HEK293 (cell line): ENCODE measurements at regions not wholly inside any gene's neighbourhood (a gene's known extent, or its start where the extent isn't known, plus 50 kb on each side); places are given as distances from the start of the nearest gene placed in this dataset.

ENCODE experiments used
- BCL11A ChIP-seq: fragments of 450-650 bp; formaldehyde crosslinking; IDR thresholded peaks from 2 replicates; pipeline ENCODE4 v1.5.1; 2016; ENCODE audit warnings: low read depth, missing biosample characterization, missing genetic modification characterization
- CTCF ChIP-seq: fragments of 450-650 bp; formaldehyde crosslinking; IDR thresholded peaks from 2 replicates; pipeline ENCODE4 v1.5.1; 2016; ENCODE audit warnings: missing biosample characterization, missing genetic modification characterization
- KLF17 ChIP-seq: fragments of 450-650 bp; formaldehyde crosslinking; IDR thresholded peaks from 2 replicates; pipeline ENCODE4 v1.5.1; 2016; ENCODE audit warnings: missing biosample characterization, missing genetic modification characterization
- PATZ1 ChIP-seq: fragments of 450-650 bp; formaldehyde crosslinking; IDR thresholded peaks from 2 replicates; pipeline ENCODE4 v1.5.1; 2016; ENCODE audit warnings: missing biosample characterization, missing genetic modification characterization
- ZBTB26 ChIP-seq: fragments of 450-650 bp; formaldehyde crosslinking; optimal IDR thresholded peaks from 2 replicates; pipeline ENCODE3; 2016; ENCODE audit warnings: missing biosample characterization, mild to moderate bottlenecking, missing genetic modification characterization
- ZBTB7A ChIP-seq: fragments of 450-650 bp; formaldehyde crosslinking; IDR thresholded peaks from 2 replicates; pipeline ENCODE4 v1.5.1; 2016; ENCODE audit warnings: low read depth, missing biosample characterization, missing genetic modification characterization
- ZNF146 ChIP-seq: fragments of 450-650 bp; formaldehyde crosslinking; IDR thresholded peaks from 2 replicates; pipeline ENCODE4 v1.5.1; 2016; ENCODE audit warnings: missing biosample characterization, missing genetic modification characterization
- ZNF157 ChIP-seq: fragments of 450-650 bp; formaldehyde crosslinking; IDR thresholded peaks from 2 replicates; pipeline ENCODE4 v1.5.1; 2016; ENCODE audit warnings: missing biosample characterization, missing genetic modification characterization
- ZNF2 ChIP-seq: fragments of 450-650 bp; formaldehyde crosslinking; IDR thresholded peaks from 2 replicates; pipeline ENCODE4 v1.5.1; 2016; ENCODE audit warnings: missing biosample characterization, missing genetic modification characterization
- ZNF292 ChIP-seq: fragments of 450-650 bp; formaldehyde crosslinking; IDR thresholded peaks from 2 replicates; pipeline ENCODE4 v1.5.1; 2016; ENCODE audit warnings: low read depth, missing biosample characterization, missing genetic modification characterization, borderline replicate concordance
- ZNF521 ChIP-seq: fragments of 450-650 bp; formaldehyde crosslinking; IDR thresholded peaks from 2 replicates; pipeline ENCODE4 v1.5.1; 2017; ENCODE audit warnings: missing biosample characterization, mild to moderate bottlenecking, missing genetic modification characterization
- ZNF76 ChIP-seq: fragments of 450-650 bp; formaldehyde crosslinking; IDR thresholded peaks from 2 replicates; pipeline ENCODE4; 2016; ENCODE audit warnings: low read depth, missing biosample characterization, missing genetic modification characterization, borderline replicate concordance
- ZNF830 ChIP-seq: fragments of 450-650 bp; IDR thresholded peaks from 2 replicates; pipeline ENCODE4 v1.5.0; 2018; ENCODE audit warnings: missing biosample characterization, missing genetic modification characterization, low read depth, mild to moderate bottlenecking, moderate library complexity

- TF ChIP-seq KLF17 (tag by site-specific recombination) (no peak), PATZ1 (no peak), ZNF2 (no peak), ZNF157 (tag by site-specific recombination) (no peak), ZNF292 (no peak), ZNF146 (no peak), ZBTB26 (tag by site-specific recombination) (no peak), BCL11A (tag by site-specific recombination) (no peak), ZNF521 (tag by site-specific recombination) (no peak), ZNF76 (no peak), CTCF (tag by site-specific recombination) (no peak), ZNF830 (tag by site-specific recombination) (no peak), ZBTB7A (tag by site-specific recombination) (no peak)
These were observed 72.2 kb upstream of the OTOS start for GRCh38 chr2:240212425-240213225.
